ENCODE measurements at regions not wholly inside any gene's neighbourhood (a gene's known extent, or its start where the extent isn't known, plus 50 kb on each side); places are given as distances from the start of the nearest gene placed in this dataset.

DNA sequence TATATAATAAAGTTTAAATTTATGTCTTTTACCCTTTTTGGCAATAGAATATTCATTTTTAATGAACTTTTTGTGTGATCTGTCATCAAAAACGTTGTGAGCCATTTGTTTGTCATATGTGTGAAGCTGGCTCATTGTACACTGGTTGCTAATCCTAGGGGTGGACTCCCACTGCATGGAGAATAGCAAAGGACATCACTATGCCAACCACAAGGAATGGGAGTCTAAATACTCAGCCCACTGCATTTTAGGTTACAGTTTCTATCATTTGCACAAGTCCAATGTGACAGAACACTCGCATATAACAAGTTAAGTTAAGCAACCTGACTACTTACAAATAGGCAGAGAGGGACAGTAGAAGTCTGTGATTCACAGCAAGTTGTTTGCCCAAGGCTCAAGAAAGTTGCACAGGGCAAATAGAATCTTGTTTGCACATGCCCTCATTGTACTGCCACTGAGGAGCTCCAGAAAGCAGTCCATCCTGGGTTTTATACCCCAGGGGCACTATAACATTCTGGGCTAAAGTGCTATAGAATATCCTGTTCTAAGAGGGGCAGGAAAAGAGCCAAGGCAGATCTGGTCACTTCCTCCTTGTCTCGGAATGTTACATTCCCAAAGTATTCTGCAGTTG, 545.9 kb upstream of the GCFC2 start:
- TF ChIP-seq, protein P1, sequence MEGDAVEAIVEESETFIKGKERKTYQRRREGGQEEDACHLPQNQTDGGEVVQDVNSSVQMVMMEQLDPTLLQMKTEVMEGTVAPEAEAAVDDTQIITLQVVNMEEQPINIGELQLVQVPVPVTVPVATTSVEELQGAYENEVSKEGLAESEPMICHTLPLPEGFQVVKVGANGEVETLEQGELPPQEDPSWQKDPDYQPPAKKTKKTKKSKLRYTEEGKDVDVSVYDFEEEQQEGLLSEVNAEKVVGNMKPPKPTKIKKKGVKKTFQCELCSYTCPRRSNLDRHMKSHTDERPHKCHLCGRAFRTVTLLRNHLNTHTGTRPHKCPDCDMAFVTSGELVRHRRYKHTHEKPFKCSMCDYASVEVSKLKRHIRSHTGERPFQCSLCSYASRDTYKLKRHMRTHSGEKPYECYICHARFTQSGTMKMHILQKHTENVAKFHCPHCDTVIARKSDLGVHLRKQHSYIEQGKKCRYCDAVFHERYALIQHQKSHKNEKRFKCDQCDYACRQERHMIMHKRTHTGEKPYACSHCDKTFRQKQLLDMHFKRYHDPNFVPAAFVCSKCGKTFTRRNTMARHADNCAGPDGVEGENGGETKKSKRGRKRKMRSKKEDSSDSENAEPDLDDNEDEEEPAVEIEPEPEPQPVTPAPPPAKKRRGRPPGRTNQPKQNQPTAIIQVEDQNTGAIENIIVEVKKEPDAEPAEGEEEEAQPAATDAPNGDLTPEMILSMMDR (IDR thresholded peaks at IDR 0.05; ENCODE audit: insufficient read depth, low read length, poor library complexity, severe bottlenecking): no peak
- no peak for TF ChIP-seq EZH2phosphoT487 (conservative IDR thresholded peaks at IDR 0.05; ENCODE audit: low read length)
